ENCODE measurements at regions not wholly inside any gene's neighbourhood (a gene's known extent, or its start where the extent isn't known, plus 50 kb on each side); places are given as distances from the start of the nearest gene placed in this dataset.

- Histone ChIP-seq H3K27me3 (no peaks in the 10 kb centered on the region), H3K4me1 (no peaks in the 10 kb centered on the region), H3K9me3 (no peaks in the 10 kb centered on the region), H3K27ac (no peak overlapping the region), H3K4me3 (no peak overlapping the region), H3K36me3 (no peaks in the 10 kb centered on the region)
- no peak for ATAC-seq
- WGBS (ENCODE audit: insufficient coverage, low coverage, low lambda C conversion rate, missing lambda C conversion rate) = 63% methylated on average over 1 of the region's 6 CpGs
- TF ChIP-seq CTCF (IDR thresholded peaks at IDR 0.05) = no peak
- no peak for TF ChIP-seq POLR2A (IDR thresholded peaks at IDR 0.05)
- no peak for DNase-seq
- intact Hi-C loops (cut with DNase I) = no loop called here
Measured at GRCh38 chr5:6188344-6188743, 190.0 kb downstream of the MED10 start.

DNA sequence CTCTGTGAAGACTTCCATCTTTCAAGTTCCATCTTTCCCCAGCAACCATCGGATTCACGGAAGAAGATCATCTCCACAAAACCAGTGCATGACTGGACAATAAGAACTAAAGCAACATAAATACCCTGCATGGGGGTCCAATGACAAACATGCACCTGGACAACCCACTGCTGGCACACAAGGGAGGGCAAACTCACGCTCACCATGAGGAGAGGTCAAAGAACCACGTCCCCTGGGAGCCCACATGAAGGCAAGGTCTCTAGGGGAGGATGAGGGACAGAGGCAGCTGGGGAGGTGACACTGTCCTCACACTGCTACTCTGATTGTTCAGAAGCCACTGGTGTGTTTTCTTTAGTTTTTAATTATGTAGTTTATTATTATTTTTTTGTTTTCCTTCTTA is 190.8 kb downstream of the MED10 start:
- ATAC-seq = no peak
- no peak overlapping the region for H3K27ac ChIP-seq
- TF ChIP-seq CTCF (IDR thresholded peaks at IDR 0.05) = no peak
- no peak for TF ChIP-seq POLR2A (IDR thresholded peaks at IDR 0.05)
- no peaks in the 10 kb centered on the region for H3K4me1 ChIP-seq
- no peaks in the 10 kb centered on the region for H3K9me3 ChIP-seq
- H3K27me3 ChIP-seq = no peaks in the 10 kb centered on the region
- DNase-seq = no peak
- 59% methylated on average over 3 of the region's 4 CpGs for WGBS (ENCODE audit: insufficient coverage, low coverage, low lambda C conversion rate, missing lambda C conversion rate)
- intact Hi-C loops (cut with DNase I) = no loop called here
- no peak overlapping the region for H3K4me3 ChIP-seq
- no peaks in the 10 kb centered on the region for H3K36me3 ChIP-seq

DNA sequence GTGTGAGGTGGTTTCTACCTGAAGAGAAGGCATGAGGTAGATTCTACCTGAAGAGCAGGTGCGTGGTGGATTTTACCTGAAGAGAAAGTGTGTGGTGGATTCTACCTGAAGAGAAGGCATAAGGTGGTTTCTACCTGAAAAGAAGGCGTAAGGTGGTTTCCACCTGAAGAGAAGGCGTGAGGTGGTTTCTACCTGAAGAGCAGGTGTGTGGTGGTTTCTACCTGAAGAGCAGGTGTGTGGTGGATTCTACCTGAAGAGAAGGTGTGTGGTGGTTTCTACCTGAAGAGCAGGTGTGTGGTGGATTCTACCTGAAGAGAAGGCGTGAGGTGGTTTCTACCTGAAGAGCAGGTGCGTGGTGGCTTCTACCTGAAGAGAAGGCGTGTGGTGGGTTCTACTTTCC is 192.8 kb downstream of the MED10 start:
- WGBS (ENCODE audit: insufficient coverage, low coverage, low lambda C conversion rate, missing lambda C conversion rate) = 85% methylated on average over 5 of the region's 6 CpGs

DNA sequence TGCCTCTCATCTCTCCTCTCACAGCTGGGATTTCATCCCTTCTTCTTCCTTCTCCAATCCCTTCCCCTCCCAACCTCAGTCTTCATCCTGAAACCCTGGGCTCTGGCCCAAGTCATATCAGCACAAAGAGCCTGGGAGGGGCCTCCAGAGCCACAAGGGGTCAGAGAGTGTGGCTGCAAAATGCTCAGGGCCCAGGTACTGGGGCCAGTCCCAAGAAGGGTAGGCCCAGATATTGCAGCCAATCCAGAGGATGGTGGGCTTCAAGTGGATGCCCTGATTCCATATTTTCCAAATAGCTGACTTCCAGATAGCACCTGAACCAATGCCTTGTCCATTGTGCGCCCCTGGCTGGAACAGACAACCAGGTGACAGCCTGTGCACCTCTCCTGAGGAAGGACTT is 193.9 kb downstream of the MED10 start:
- H3K27me3 ChIP-seq = no peaks in the 10 kb centered on the region
- H3K4me1 ChIP-seq = no peaks in the 10 kb centered on the region
- WGBS (ENCODE audit: insufficient coverage, low coverage, low lambda C conversion rate, missing lambda C conversion rate) = no CpG with 5 or more reads among the region's 1 CpG
- DNase-seq (no peak), ATAC-seq (no peak)
- no peaks in the 10 kb centered on the region for H3K9me3 ChIP-seq
- H3K27ac ChIP-seq = no peak overlapping the region
- no peak overlapping the region for H3K4me3 ChIP-seq
- intact Hi-C loops (cut with DNase I) = no loop called here
- TF ChIP-seq CTCF (IDR thresholded peaks at IDR 0.05) = no peak
- TF ChIP-seq POLR2A (IDR thresholded peaks at IDR 0.05) = no peak
- H3K36me3 ChIP-seq = no peaks in the 10 kb centered on the region

More for the DNA sequence above, 192.8 kb downstream of the MED10 start:
- Histone ChIP-seq H3K27ac (no peak overlapping the region), H3K4me1 (no peaks in the 10 kb centered on the region), H3K9me3 (no peaks in the 10 kb centered on the region), H3K27me3 (no peaks in the 10 kb centered on the region), H3K36me3 (no peaks in the 10 kb centered on the region), H3K4me3 (no peak overlapping the region)
- no peak for ATAC-seq
- TF ChIP-seq POLR2A (IDR thresholded peaks at IDR 0.05) (no peak), CTCF (IDR thresholded peaks at IDR 0.05) (no peak)
- intact Hi-C loops (cut with DNase I) = no loop called here
- DNase-seq = no peak
